ENCODE measurements at regions not wholly inside any gene's neighbourhood (a gene's known extent, or its start where the extent isn't known, plus 50 kb on each side); places are given as distances from the start of the nearest gene placed in this dataset.

DNA sequence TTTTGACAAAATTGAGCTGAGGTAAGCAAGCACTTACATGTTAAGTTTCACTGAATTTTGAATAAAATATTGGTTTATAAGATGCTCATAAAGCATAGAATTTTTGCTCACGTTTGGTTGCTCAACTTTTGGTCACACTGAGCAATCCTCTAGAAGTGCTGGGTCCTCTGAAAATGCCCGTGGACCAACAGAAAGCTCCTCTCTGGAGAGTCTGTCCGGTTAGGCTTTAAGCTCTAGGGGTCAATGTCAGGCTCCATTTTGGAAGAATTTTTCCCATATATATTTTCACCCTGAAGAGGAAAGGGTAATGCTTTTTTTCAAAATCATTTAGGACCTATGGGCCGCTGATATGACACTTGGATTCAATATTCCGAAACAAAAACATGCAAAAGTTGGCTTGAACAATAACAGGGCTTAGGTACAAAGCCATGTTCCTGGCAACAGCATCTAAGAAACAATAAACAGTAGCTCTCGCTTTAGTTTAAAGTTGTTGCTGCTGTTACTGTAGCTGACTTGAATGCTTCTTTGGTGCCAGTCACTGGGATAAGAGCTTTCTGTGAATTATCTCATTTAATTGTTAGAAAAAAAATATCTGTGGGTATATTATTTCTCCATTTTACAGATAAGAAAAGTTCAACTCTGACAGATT is 131.7 kb upstream of the ESRRG start:
- Histone ChIP-seq H3K79me2 (ENCODE audit: control insufficient read depth, insufficient read depth, low read length) (no peaks in the 10 kb centered on the region), H3K4me2 (ENCODE audit: control insufficient read depth, insufficient read depth) (no peak overlapping the region), H3K36me3 (ENCODE audit: control insufficient read depth in 2 of 2, insufficient read depth in 2 of 2, low read length in 1 of 2) (no peaks in the 10 kb centered on the region), H4K20me1 (ENCODE audit: control insufficient read depth, insufficient read depth) (no peaks in the 10 kb centered on the region), H3K4me3 (no peak overlapping the region), H3K9ac (ENCODE audit: control insufficient read depth, insufficient read depth, low read length) (no peak overlapping the region), H3K27me3 (replicated peaks in 1 of 2; ENCODE audit: control insufficient read depth in 2 of 2, insufficient read depth in 2 of 2, low read length in 1 of 2) (peaks cover 0 to 2% of the 10 kb centered on the region in 2 experiments; a peak in 1 of 4 replicates), H3K27ac (ENCODE audit: control insufficient read depth, insufficient read depth) (no peak overlapping the region), H2AFZ (ENCODE audit: control insufficient read depth, low read depth, low read length) (no peak overlapping the region), H3K4me1 (ENCODE audit: control insufficient read depth, insufficient read depth, low read length) (no peaks in the 10 kb centered on the region), H3K9me3 (replicated peaks; ENCODE audit: control insufficient read depth, insufficient read depth, low read length) (no peaks in the 10 kb centered on the region)
- WGBS (ENCODE audit: insufficient coverage, insufficient replicate concordance, low lambda C conversion rate, missing lambda C conversion rate) = 17% methylated on average over 6 of the region's 6 CpGs
- SMC1A ChIA-PET (ENCODE audit: uncharacterized antibody, unreplicated experiment) = interaction anchor here (0.6 to 1.2 kb wide), 2 partner anchors 11 to 277 kb away, joined by 3 to 4 read pairs; no protein-coding TSS in a partner anchor
- RAD21 ChIA-PET (ENCODE audit: unreplicated experiment) = no interaction called here
- DNase-seq (ENCODE audit: low read depth, low spot score) (no peak), FAIRE-seq (no peak), ATAC-seq (no peak)
- POLR2A ChIA-PET = no interaction called here
- CTCF ChIA-PET = no interaction called here
- TF ChIP-seq, protein P1, sequence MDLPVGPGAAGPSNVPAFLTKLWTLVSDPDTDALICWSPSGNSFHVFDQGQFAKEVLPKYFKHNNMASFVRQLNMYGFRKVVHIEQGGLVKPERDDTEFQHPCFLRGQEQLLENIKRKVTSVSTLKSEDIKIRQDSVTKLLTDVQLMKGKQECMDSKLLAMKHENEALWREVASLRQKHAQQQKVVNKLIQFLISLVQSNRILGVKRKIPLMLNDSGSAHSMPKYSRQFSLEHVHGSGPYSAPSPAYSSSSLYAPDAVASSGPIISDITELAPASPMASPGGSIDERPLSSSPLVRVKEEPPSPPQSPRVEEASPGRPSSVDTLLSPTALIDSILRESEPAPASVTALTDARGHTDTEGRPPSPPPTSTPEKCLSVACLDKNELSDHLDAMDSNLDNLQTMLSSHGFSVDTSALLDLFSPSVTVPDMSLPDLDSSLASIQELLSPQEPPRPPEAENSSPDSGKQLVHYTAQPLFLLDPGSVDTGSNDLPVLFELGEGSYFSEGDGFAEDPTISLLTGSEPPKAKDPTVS (IDR thresholded peaks at IDR 0.05; ENCODE audit: low read depth, low read length) = no peak
- TF ChIP-seq JUNB (IDR thresholded peaks at IDR 0.05) = no peak
- no peak for TF ChIP-seq HDAC6 (IDR thresholded peaks at IDR 0.05; ENCODE audit: unreplicated experiment)
- TF ChIP-seq NRF1 (conservative IDR thresholded peaks at IDR 0.05; ENCODE audit: low read depth, low read length) = no peak
- TF ChIP-seq ETV6 (conservative IDR thresholded peaks at IDR 0.05 in 1 of 2, IDR thresholded peaks at IDR 0.05 in 1 of 2; ENCODE audit: borderline replicate concordance in 1 of 2, low read depth in 1 of 2) = no peak
- TF ChIP-seq, protein P2, sequence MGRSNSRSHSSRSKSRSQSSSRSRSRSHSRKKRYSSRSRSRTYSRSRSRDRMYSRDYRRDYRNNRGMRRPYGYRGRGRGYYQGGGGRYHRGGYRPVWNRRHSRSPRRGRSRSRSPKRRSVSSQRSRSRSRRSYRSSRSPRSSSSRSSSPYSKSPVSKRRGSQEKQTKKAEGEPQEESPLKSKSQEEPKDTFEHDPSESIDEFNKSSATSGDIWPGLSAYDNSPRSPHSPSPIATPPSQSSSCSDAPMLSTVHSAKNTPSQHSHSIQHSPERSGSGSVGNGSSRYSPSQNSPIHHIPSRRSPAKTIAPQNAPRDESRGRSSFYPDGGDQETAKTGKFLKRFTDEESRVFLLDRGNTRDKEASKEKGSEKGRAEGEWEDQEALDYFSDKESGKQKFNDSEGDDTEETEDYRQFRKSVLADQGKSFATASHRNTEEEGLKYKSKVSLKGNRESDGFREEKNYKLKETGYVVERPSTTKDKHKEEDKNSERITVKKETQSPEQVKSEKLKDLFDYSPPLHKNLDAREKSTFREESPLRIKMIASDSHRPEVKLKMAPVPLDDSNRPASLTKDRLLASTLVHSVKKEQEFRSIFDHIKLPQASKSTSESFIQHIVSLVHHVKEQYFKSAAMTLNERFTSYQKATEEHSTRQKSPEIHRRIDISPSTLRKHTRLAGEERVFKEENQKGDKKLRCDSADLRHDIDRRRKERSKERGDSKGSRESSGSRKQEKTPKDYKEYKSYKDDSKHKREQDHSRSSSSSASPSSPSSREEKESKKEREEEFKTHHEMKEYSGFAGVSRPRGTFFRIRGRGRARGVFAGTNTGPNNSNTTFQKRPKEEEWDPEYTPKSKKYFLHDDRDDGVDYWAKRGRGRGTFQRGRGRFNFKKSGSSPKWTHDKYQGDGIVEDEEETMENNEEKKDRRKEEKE (IDR thresholded peaks at IDR 0.05) = no peak
- TF ChIP-seq, protein P3, sequence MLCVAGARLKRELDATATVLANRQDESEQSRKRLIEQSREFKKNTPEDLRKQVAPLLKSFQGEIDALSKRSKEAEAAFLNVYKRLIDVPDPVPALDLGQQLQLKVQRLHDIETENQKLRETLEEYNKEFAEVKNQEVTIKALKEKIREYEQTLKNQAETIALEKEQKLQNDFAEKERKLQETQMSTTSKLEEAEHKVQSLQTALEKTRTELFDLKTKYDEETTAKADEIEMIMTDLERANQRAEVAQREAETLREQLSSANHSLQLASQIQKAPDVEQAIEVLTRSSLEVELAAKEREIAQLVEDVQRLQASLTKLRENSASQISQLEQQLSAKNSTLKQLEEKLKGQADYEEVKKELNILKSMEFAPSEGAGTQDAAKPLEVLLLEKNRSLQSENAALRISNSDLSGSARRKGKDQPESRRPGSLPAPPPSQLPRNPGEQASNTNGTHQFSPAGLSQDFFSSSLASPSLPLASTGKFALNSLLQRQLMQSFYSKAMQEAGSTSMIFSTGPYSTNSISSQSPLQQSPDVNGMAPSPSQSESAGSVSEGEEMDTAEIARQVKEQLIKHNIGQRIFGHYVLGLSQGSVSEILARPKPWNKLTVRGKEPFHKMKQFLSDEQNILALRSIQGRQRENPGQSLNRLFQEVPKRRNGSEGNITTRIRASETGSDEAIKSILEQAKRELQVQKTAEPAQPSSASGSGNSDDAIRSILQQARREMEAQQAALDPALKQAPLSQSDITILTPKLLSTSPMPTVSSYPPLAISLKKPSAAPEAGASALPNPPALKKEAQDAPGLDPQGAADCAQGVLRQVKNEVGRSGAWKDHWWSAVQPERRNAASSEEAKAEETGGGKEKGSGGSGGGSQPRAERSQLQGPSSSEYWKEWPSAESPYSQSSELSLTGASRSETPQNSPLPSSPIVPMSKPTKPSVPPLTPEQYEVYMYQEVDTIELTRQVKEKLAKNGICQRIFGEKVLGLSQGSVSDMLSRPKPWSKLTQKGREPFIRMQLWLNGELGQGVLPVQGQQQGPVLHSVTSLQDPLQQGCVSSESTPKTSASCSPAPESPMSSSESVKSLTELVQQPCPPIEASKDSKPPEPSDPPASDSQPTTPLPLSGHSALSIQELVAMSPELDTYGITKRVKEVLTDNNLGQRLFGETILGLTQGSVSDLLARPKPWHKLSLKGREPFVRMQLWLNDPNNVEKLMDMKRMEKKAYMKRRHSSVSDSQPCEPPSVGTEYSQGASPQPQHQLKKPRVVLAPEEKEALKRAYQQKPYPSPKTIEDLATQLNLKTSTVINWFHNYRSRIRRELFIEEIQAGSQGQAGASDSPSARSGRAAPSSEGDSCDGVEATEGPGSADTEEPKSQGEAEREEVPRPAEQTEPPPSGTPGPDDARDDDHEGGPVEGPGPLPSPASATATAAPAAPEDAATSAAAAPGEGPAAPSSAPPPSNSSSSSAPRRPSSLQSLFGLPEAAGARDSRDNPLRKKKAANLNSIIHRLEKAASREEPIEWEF (IDR thresholded peaks at IDR 0.05; ENCODE audit: insufficient replicate concordance, low read depth, low read length) = no peak
- TF ChIP-seq RELA (IDR thresholded peaks at IDR 0.05; ENCODE audit: borderline replicate concordance, partially characterized antibody) = no peak
- TF ChIP-seq ATF7 (IDR thresholded peaks at IDR 0.05; ENCODE audit: low read depth) = no peak
- TF ChIP-seq, protein P4, sequence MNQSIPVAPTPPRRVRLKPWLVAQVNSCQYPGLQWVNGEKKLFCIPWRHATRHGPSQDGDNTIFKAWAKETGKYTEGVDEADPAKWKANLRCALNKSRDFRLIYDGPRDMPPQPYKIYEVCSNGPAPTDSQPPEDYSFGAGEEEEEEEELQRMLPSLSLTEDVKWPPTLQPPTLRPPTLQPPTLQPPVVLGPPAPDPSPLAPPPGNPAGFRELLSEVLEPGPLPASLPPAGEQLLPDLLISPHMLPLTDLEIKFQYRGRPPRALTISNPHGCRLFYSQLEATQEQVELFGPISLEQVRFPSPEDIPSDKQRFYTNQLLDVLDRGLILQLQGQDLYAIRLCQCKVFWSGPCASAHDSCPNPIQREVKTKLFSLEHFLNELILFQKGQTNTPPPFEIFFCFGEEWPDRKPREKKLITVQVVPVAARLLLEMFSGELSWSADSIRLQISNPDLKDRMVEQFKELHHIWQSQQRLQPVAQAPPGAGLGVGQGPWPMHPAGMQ (IDR thresholded peaks at IDR 0.05; ENCODE audit: borderline replicate concordance) = no peak
- no peak for TF ChIP-seq BCL11A (IDR thresholded peaks at IDR 0.05; ENCODE audit: low read depth, low read length)
- TF ChIP-seq NBN (IDR thresholded peaks at IDR 0.05) = no peak
- TF ChIP-seq CHD4 (IDR thresholded peaks at IDR 0.05) = no peak
- intact Hi-C loops (cut with micrococcal nuclease; ENCODE audit: unreplicated experiment) = no loop called here
- in situ Hi-C loops (cut with MboI) = no loop called here
- no TSS peak for BruUV-seq (replicated peaks)

Data from GM12878 (cell line).